GM19455 (cell line): ENCODE measurements at regions not wholly inside any gene's neighbourhood (a gene's known extent, or its start where the extent isn't known, plus 50 kb on each side); places are given as distances from the start of the nearest gene placed in this dataset.
A peak's percentile ranks its signal among the peaks of the same experiment; 100 is the strongest.
"Not testable (repeated sequence)": the region's sequence is repeated elsewhere in the genome, so short reads cannot be mapped to it uniquely, and the experiment has no call there.

Experiments
- ATAC-seq: cut with Tn5 transposase; IDR thresholded peaks from one replicate; pipeline ENCODE4 v1.9.1; 2021; ENCODE audit not compliant: unreplicated experiment

- no peak for ATAC-seq
These were observed 251.0 kb upstream of the UBASH3B start for GRCh38 chr11:122404571-122404970.

GRCh38 chr11:122401581-122401980 lies 253.9 kb upstream of the UBASH3B start:
- ATAC-seq = not testable (repeated sequence)

GRCh38 chr11:122399375-122399774 lies 256.1 kb upstream of the UBASH3B start:
- peak; percentile 83 for ATAC-seq

- no peak for ATAC-seq
These were observed 256.7 kb upstream of the UBASH3B start for GRCh38 chr11:122398851-122399250.

- peak; percentile 66 for ATAC-seq
These were observed 257.4 kb upstream of the UBASH3B start for GRCh38 chr11:122398167-122398566.

GRCh38 chr11:122395282-122395681 lies 260.2 kb upstream of the UBASH3B start:
- no peak for ATAC-seq

GRCh38 chr11:122394313-122394712 lies 261.2 kb upstream of the UBASH3B start:
- no peak for ATAC-seq

- ATAC-seq = no peak
These were observed 262.2 kb upstream of the UBASH3B start for GRCh38 chr11:122393209-122393860.

GRCh38 chr11:122392508-122392907 lies 263.0 kb upstream of the UBASH3B start:
- ATAC-seq = no peak

- ATAC-seq = no peak
These were observed 264.5 kb upstream of the UBASH3B start for GRCh38 chr11:122391049-122391448.

GRCh38 chr11:122383186-122383585 lies 267.2 kb upstream of the BLID start:
- no peak for ATAC-seq

GRCh38 chr11:122375687-122376399 lies 259.8 kb upstream of the BLID start:
- ATAC-seq = no peak

GRCh38 chr11:122368796-122369195 lies 252.8 kb upstream of the BLID start:
- no peak for ATAC-seq

- no peak for ATAC-seq
These were observed 251.8 kb upstream of the BLID start for GRCh38 chr11:122367809-122368231.

GRCh38 chr11:122365610-122366360 lies 249.8 kb upstream of the BLID start:
- no peak for ATAC-seq

GRCh38 chr11:122363296-122363695 lies 247.3 kb upstream of the BLID start:
- no peak for ATAC-seq

- ATAC-seq = no peak
These were observed 246.4 kb upstream of the BLID start for GRCh38 chr11:122362381-122362780.

- ATAC-seq = no peak
These were observed 244.9 kb upstream of the BLID start for GRCh38 chr11:122360875-122361274.

GRCh38 chr11:122359081-122359571 lies 243.1 kb upstream of the BLID start:
- no peak for ATAC-seq

- ATAC-seq = no peak
These were observed 242.3 kb upstream of the BLID start for GRCh38 chr11:122358292-122358691.

- no peak for ATAC-seq
These were observed 240.0 kb upstream of the BLID start for GRCh38 chr11:122355968-122356367.
